DND-41 (cell line): ENCODE measurements at regions not wholly inside any gene's neighbourhood (a gene's known extent, or its start where the extent isn't known, plus 50 kb on each side); places are given as distances from the start of the nearest gene placed in this dataset.

Experiments
- EZH2 ChIP-seq: IDR thresholded peaks from 3 replicates; pipeline ENCODE4 v1.6.1; 2012; ENCODE audit warnings: borderline replicate concordance, low read depth, mild to moderate bottlenecking, moderate library complexity, low read length, inconsistent platforms; ENCODE audit not compliant: severe bottlenecking
- TF ChIP-seq, protein P1 (sequence below): IDR thresholded peaks from 2 replicates; pipeline ENCODE4 v1.5.1; 2012; ENCODE audit warnings: borderline replicate concordance, low read length, moderate library complexity, mild to moderate bottlenecking; ENCODE audit not compliant: poor library complexity, severe bottlenecking; ENCODE audit errors: extremely low read depth

DNA sequence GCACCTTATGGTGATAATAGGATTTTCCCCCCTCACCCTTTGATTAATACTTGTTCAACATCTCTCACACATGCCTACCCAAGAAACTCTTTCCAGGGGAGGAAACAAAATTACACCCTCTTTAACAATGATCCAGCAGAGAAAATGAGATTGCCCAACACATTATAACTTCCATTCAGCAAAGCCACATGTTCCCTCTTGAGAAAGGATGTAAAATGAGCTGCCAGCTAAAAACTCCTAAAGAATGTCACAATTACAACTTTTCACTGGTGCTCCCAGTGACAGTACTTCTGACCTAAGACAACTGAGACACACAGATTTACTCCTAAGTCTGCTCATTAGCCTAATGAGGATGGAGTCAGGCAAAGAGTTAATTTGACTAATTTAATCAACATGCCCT lies 621.4 kb downstream of the DIAPH3 start:
- no peak for TF ChIP-seq EZH2
- TF ChIP-seq, protein P1, sequence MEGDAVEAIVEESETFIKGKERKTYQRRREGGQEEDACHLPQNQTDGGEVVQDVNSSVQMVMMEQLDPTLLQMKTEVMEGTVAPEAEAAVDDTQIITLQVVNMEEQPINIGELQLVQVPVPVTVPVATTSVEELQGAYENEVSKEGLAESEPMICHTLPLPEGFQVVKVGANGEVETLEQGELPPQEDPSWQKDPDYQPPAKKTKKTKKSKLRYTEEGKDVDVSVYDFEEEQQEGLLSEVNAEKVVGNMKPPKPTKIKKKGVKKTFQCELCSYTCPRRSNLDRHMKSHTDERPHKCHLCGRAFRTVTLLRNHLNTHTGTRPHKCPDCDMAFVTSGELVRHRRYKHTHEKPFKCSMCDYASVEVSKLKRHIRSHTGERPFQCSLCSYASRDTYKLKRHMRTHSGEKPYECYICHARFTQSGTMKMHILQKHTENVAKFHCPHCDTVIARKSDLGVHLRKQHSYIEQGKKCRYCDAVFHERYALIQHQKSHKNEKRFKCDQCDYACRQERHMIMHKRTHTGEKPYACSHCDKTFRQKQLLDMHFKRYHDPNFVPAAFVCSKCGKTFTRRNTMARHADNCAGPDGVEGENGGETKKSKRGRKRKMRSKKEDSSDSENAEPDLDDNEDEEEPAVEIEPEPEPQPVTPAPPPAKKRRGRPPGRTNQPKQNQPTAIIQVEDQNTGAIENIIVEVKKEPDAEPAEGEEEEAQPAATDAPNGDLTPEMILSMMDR = no peak
